H9 (cell line): ENCODE measurements at regions not wholly inside any gene's neighbourhood (a gene's known extent, or its start where the extent isn't known, plus 50 kb on each side); places are given as distances from the start of the nearest gene placed in this dataset.

Experiments
- DNase-seq: peaks from one replicate; pipeline ENCODE4 v3.0.0-alpha.2; 2017
- H2AFZ ChIP-seq: one replicate; pipeline ENCODE4 v1.6.1; 2013; ENCODE audit warnings: mild to moderate bottlenecking, low read length, control low read depth, moderate library complexity
- H2AK5ac ChIP-seq: 2 replicates; pipeline ENCODE4 v1.6.1; 2013; ENCODE audit warnings: low read length, control low read depth, mixed read lengths; ENCODE audit not compliant: insufficient read length
- H2BK120ac ChIP-seq: one replicate; pipeline ENCODE4 v1.6.1; 2013; ENCODE audit warnings: low read depth, mild to moderate bottlenecking, low read length, control low read depth, inconsistent platforms; ENCODE audit not compliant: poor library complexity, severe bottlenecking
- H2BK12ac ChIP-seq: 2 replicates; pipeline ENCODE4 v1.6.1; 2013; ENCODE audit warnings: low read length, control low read depth, mixed read lengths, low read depth; ENCODE audit not compliant: insufficient read length
- H2BK15ac ChIP-seq: 2 replicates; pipeline ENCODE4 v1.6.1; 2013; ENCODE audit warnings: low read depth, low read length, control low read depth
- H2BK20ac ChIP-seq: one replicate; pipeline ENCODE4 v1.6.1; 2013; ENCODE audit warnings: low read depth, mild to moderate bottlenecking, low read length, control low read depth, inconsistent platforms; ENCODE audit not compliant: poor library complexity, severe bottlenecking
- H2BK5ac ChIP-seq: 2 replicates; pipeline ENCODE4 v1.6.1; 2013; ENCODE audit warnings: low read length, control low read depth, mixed read lengths; ENCODE audit not compliant: insufficient read length
- H3K14ac ChIP-seq: 2 replicates; pipeline ENCODE4 v1.6.1; 2013; ENCODE audit warnings: low read length, control low read depth; ENCODE audit not compliant: insufficient read depth
- H3K18ac ChIP-seq: 2 replicates; pipeline ENCODE4 v1.6.1; 2013; ENCODE audit warnings: low read depth, mild to moderate bottlenecking, mixed read lengths, low read length, control low read depth; ENCODE audit not compliant: insufficient read length
- H3K23ac ChIP-seq: 2 replicates; pipeline ENCODE4 v1.6.1; 2013; ENCODE audit warnings: low read length, control low read depth, mixed read lengths, low read depth; ENCODE audit not compliant: insufficient read length
- H3K23me2 ChIP-seq: 2 replicates; pipeline ENCODE4 v1.6.1; 2013; ENCODE audit warnings: low read depth, mild to moderate bottlenecking, mixed read lengths, low read length, control low read depth; ENCODE audit not compliant: insufficient read length, poor library complexity, severe bottlenecking
- H3K27ac ChIP-seq: 2 replicates; pipeline ENCODE4 v1.5.1; 2013; ENCODE audit warnings: low read length, control low read depth, mixed read lengths, low read depth; ENCODE audit not compliant: insufficient read length
- H3K27me3 ChIP-seq: 2 replicates; pipeline ENCODE4 v1.6.1; 2013; ENCODE audit warnings: low read length, control low read depth, inconsistent platforms; ENCODE audit not compliant: insufficient read depth
- H3K4ac ChIP-seq: 2 replicates; pipeline ENCODE4 v1.6.1; 2013; ENCODE audit warnings: low read depth, mild to moderate bottlenecking, control low read depth, inconsistent platforms, low read length, moderate library complexity
- H3K4me1 ChIP-seq: 2 replicates; pipeline ENCODE4 v1.6.1; 2013; ENCODE audit warnings: low read length, control low read depth, inconsistent platforms; ENCODE audit not compliant: insufficient read depth
- H3K4me2 ChIP-seq: 2 replicates; pipeline ENCODE4 v1.6.1; 2013; ENCODE audit warnings: low read length, control low read depth, mixed read lengths; ENCODE audit not compliant: insufficient read length, insufficient read depth
- H3K56ac ChIP-seq: 2 replicates; pipeline ENCODE4 v1.6.1; 2013; ENCODE audit warnings: low read depth, mild to moderate bottlenecking, mixed read lengths, low read length, control low read depth; ENCODE audit not compliant: insufficient read length
- H3K79me1 ChIP-seq: 2 replicates; pipeline ENCODE4 v1.6.1; 2013; ENCODE audit warnings: low read depth, mild to moderate bottlenecking, moderate library complexity, low read length, control low read depth, inconsistent platforms; ENCODE audit not compliant: insufficient read depth, poor library complexity, severe bottlenecking
- H3K79me2 ChIP-seq: 2 replicates; pipeline ENCODE4 v1.6.1; 2013; ENCODE audit warnings: low read length, control low read depth, inconsistent platforms; ENCODE audit not compliant: insufficient read depth
- H3K9ac ChIP-seq: 2 replicates; pipeline ENCODE4 v1.6.1; 2013; ENCODE audit warnings: low read length, control low read depth, mixed read lengths; ENCODE audit not compliant: insufficient read length; ENCODE audit errors: extremely low read depth
- H3K9me3 ChIP-seq: one replicate; pipeline ENCODE4 v1.6.1; 2013; ENCODE audit warnings: low read depth, low read length, inconsistent platforms; ENCODE audit not compliant: control insufficient read depth
- H3T11ph ChIP-seq: one replicate; pipeline ENCODE4 v1.6.1; 2013; ENCODE audit warnings: mild to moderate bottlenecking, low read length, control low read depth, inconsistent platforms
- H4K20me1 ChIP-seq: one replicate; pipeline ENCODE4 v1.6.1; 2013; ENCODE audit not compliant: control insufficient read depth, insufficient read length, insufficient read depth
- H4K5ac ChIP-seq: 2 replicates; pipeline ENCODE4 v1.6.1; 2013; ENCODE audit warnings: low read depth, mild to moderate bottlenecking, mixed read lengths, low read length, control low read depth; ENCODE audit not compliant: insufficient read length
- H4K8ac ChIP-seq: replicated peaks from 2 replicates; pipeline ENCODE4 v1.6.1; 2013; ENCODE audit warnings: low read length, control low read depth, mixed read lengths, low read depth; ENCODE audit not compliant: insufficient read length
- H4K91ac ChIP-seq: 2 replicates; pipeline ENCODE4 v1.6.1; 2013; ENCODE audit warnings: low read depth, mild to moderate bottlenecking, moderate library complexity, mixed read lengths, low read length, control low read depth; ENCODE audit not compliant: insufficient read length
- H3K27ac Mint-ChIP-seq, 3 experiments: 2 replicates in 2 of 3; 3 replicates in 1 of 3; pipeline ENCODE4 v1.8.0; 2020 to 2021; ENCODE audit warnings: mixed read lengths in 3 of 3, mild to moderate bottlenecking in 1 of 3, moderate library complexity in 1 of 3
- H3K27me3 Mint-ChIP-seq: 2 replicates; pipeline ENCODE4 v1.8.0; 2021; ENCODE audit warnings: low read depth, mild to moderate bottlenecking, moderate library complexity, mixed read lengths
- H3K36me3 Mint-ChIP-seq, 3 experiments: 2 replicates in 2 of 3; 3 replicates in 1 of 3; pipeline ENCODE4 v1.8.0; 2020 to 2021; ENCODE audit warnings: low read depth in 3 of 3, mixed read lengths in 3 of 3; ENCODE audit not compliant: insufficient read depth in 1 of 3
- H3K4me1 Mint-ChIP-seq, 2 experiments: 2 replicates each; pipeline ENCODE4 v1.8.0; 2020; ENCODE audit warnings: mixed read lengths in 2 of 2
- H3K4me3 Mint-ChIP-seq, 2 experiments: 2 replicates in 1 of 2; 3 replicates in 1 of 2; pipeline ENCODE4 v1.8.0; 2020 to 2021; ENCODE audit warnings: mild to moderate bottlenecking in 2 of 2, mixed read lengths in 2 of 2, moderate library complexity in 1 of 2
- H3K9me3 Mint-ChIP-seq, 2 experiments: 2 replicates in 1 of 2; 3 replicates in 1 of 2; pipeline ENCODE4 v1.8.0; 2020; ENCODE audit warnings: mild to moderate bottlenecking in 2 of 2, mixed read lengths in 2 of 2, moderate library complexity in 1 of 2
- CTCF ChIP-seq: fragments of 200-600 bp; sonication (generic); conservative IDR thresholded peaks from 3 replicates; pipeline ENCODE4 v1.8.0; 2021; ENCODE audit warnings: antibody characterized with exemption, mild to moderate bottlenecking
- WGBS: extraction: QIAGEN DNeasy Blood & Tissue Kit; methylation state at CpG from one replicate; pipeline ENCODE4 v1.1.7; 2013; ENCODE audit warnings: missing lambda C conversion rate, low lambda C conversion rate, mixed read lengths; ENCODE audit not compliant: insufficient read length; ENCODE audit errors: extremely low coverage; 5-methylcytosine and 5-hydroxymethylcytosine counted together

GRCh38 chr13:67914535-67914934 is 684.4 kb upstream of the PCDH9 start:
- Histone ChIP-seq H4K8ac (no peak overlapping the region), H2AFZ (no peak overlapping the region), H2BK12ac (no peak overlapping the region), H3K56ac (no peak overlapping the region), H3K4me1 (no peaks in the 10 kb centered on the region), H3K18ac (no peak overlapping the region), H2BK15ac (no peak overlapping the region), H3K27ac (no peak overlapping the region), H3K14ac (no peak overlapping the region), H2AK5ac (no peak overlapping the region), H3T11ph (no peak overlapping the region), H3K23me2 (no peaks in the 10 kb centered on the region), H3K4ac (no peak overlapping the region), H3K9ac (no peak overlapping the region), H3K27me3 (no peaks in the 10 kb centered on the region), H3K79me2 (no peaks in the 10 kb centered on the region), H2BK20ac (no peak overlapping the region), H3K79me1 (no peaks in the 10 kb centered on the region), H4K5ac (no peak overlapping the region), H3K23ac (no peak overlapping the region), H3K4me2 (no peak overlapping the region), H4K20me1 (no peaks in the 10 kb centered on the region), H2BK120ac (no peak overlapping the region), H4K91ac (no peak overlapping the region), H2BK5ac (no peak overlapping the region), H3K9me3 (no peaks in the 10 kb centered on the region)
- no peaks in the 10 kb centered on the region for H3K4me1 Mint-ChIP-seq
- no peak for TF ChIP-seq CTCF
- no peaks in the 10 kb centered on the region; a peak in 1 of 7 replicates for H3K36me3 Mint-ChIP-seq
- no peak overlapping the region for H3K27ac Mint-ChIP-seq
- DNase-seq: no peak
- no peak overlapping the region for H3K4me3 Mint-ChIP-seq
- H3K27me3 Mint-ChIP-seq: no peaks in the 10 kb centered on the region
- no CpG with 5 or more reads among the region's 27 CpGs for WGBS
- peaks cover 0 to 4% of the 10 kb centered on the region in 2 experiments; a peak in 2 of 5 replicates for H3K9me3 Mint-ChIP-seq
